Mammary epithelial cell (primary cell): ENCODE measurements at regions not wholly inside any gene's neighbourhood (a gene's known extent, or its start where the extent isn't known, plus 50 kb on each side); places are given as distances from the start of the nearest gene placed in this dataset.

Experiments
- EZH2 ChIP-seq: IDR thresholded peaks from 2 replicates; pipeline ENCODE4 v1.6.1; 2012; ENCODE audit warnings: low read length, inconsistent platforms, borderline replicate concordance
- TF ChIP-seq, protein P1 (sequence below), 2 donors: IDR thresholded peaks in 1 of 2; conservative IDR thresholded peaks in 1 of 2; 2 replicates each; pipeline ENCODE4 v1.5.1; 2011 to 2012; ENCODE audit warnings: inconsistent platforms in 2 of 2, low read length in 2 of 2, mild to moderate bottlenecking in 2 of 2, control low read depth in 1 of 2, low read depth in 1 of 2; ENCODE audit not compliant: insufficient read depth in 1 of 2; ENCODE audit errors: extremely low read depth in 1 of 2

DNA sequence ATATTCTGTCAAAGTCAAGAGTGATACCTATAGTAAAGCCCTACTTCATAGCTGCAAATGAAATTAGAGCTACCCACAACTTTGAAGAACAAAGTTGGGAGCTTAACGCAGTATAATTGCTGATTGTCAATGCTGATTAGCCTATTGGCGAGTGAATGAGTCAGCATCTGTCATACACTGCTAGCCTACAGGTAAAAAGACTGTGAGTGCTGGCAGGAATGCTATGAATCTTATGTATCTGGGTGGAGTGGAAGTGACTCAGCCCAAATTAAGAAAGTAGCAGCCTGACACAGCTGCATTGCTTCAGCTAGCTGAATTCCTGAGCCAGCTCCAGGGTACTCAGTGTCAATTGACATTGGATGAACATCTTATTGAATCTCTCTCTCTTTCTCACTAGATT is 179.4 kb upstream of the DCC start:
- TF ChIP-seq, protein P1, sequence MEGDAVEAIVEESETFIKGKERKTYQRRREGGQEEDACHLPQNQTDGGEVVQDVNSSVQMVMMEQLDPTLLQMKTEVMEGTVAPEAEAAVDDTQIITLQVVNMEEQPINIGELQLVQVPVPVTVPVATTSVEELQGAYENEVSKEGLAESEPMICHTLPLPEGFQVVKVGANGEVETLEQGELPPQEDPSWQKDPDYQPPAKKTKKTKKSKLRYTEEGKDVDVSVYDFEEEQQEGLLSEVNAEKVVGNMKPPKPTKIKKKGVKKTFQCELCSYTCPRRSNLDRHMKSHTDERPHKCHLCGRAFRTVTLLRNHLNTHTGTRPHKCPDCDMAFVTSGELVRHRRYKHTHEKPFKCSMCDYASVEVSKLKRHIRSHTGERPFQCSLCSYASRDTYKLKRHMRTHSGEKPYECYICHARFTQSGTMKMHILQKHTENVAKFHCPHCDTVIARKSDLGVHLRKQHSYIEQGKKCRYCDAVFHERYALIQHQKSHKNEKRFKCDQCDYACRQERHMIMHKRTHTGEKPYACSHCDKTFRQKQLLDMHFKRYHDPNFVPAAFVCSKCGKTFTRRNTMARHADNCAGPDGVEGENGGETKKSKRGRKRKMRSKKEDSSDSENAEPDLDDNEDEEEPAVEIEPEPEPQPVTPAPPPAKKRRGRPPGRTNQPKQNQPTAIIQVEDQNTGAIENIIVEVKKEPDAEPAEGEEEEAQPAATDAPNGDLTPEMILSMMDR (conservative IDR thresholded peaks at IDR 0.05 in 1 of 2, IDR thresholded peaks at IDR 0.05 in 1 of 2; ENCODE audit: extremely low read depth in 1 of 2, insufficient read depth in 1 of 2, low read depth in 1 of 2, low read length in 2 of 2) = no peak
- no peak for TF ChIP-seq EZH2
